Activated CD8-positive, alpha-beta memory T cell treated with anti-CD3 and anti-CD28 coated beads, Interleukin-2, amount 50 U/mL, for 48 hours (primary cell): ENCODE measurements at regions not wholly inside any gene's neighbourhood (a gene's known extent, or its start where the extent isn't known, plus 50 kb on each side); places are given as distances from the start of the nearest gene placed in this dataset.
"Not testable (repeated sequence)": the region's sequence is repeated elsewhere in the genome, so short reads cannot be mapped to it uniquely, and the experiment has no call there.

Source experiments
- DNase-seq: peaks from one replicate; pipeline ENCODE4 v3.0.0-alpha.2; 2020

- DNase-seq, result no peak
These were observed 196.1 kb upstream of the FLRT2 start for GRCh38 chr14:85333841-85334240.

GRCh38 chr14:85334316-85334715 lies 195.6 kb upstream of the FLRT2 start:
- no peak for DNase-seq

DNA sequence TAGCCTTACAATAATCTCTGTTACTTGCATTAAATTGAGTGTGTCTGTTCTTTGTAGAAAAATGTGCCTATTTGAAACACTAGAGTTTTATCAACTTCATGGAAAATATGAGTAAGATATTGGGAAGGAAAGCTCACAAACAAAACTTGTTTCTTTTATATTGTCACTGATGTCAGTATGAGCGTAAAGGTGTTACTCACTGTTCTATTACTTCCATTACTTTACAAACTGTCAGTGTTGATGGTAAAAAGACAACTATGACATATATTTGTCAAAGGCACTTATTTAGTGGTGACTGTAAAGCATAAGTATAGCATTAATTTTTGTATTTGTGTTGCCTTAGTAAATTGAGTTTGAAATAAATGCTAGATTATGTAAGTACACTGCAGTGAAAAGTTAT lies 193.7 kb upstream of the FLRT2 start:
- DNase-seq, result no peak

GRCh38 chr14:85336817-85337216 lies 193.1 kb upstream of the FLRT2 start:
- DNase-seq, result no peak

DNA sequence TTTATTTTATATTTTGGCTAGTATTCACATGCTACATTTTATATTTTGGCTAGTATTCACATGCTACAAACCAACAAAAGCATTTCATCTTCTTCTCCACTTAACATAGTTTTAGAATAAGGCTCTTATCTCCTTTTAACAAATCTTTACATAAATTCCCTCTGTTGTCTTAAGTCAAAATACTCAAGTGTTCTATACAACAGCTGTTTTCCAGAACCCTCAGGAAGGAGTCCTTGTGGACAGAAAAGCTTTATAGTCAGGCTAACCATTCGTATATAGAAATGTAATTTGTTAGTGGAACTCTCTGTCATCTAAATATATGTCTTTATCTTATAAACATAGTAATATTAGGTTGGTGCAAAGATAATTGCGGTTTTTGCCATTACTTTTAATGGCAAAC lies 191.0 kb upstream of the FLRT2 start:
- DNase-seq, result no peak

GRCh38 chr14:85342858-85343607 lies 186.9 kb upstream of the FLRT2 start:
- DNase-seq, result no peak

GRCh38 chr14:85344171-85344570 lies 185.8 kb upstream of the FLRT2 start:
- DNase-seq, result no peak

DNA sequence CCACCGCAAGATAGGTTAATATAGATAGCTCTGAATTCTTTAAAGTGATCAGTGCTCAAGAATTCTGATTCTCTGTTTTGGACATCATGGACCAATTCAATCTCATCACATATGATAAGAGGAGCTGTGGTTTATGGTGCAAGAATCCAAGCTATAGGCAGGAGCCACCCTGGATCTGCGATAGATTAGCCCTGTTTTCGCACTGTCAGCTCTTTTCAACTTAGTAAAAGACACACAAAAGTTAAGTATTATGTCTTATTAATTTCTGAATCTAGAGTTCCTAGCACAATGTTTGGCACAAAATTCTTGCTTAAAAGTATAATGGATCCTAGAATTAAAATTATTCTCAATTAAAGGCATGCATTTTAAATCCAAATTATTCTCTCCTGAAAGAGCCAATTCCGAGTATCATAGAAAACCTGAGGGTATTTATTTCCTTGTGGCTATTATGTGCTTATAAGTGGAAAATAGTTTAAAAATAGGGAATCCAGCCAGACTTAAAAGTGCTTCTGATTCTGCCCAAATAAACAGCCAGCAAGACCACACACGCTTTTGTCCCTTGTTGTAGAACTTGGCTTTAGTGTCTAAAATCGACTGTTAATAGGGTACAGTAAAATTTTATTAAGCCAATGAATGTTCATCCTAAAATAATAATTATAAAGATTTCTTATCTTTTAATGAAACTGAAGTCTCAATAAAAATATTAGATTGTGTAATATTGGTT lies 184.9 kb upstream of the FLRT2 start:
- DNase-seq, result no peak

GRCh38 chr14:85350667-85351066 lies 179.3 kb upstream of the FLRT2 start:
- DNase-seq, result no peak

DNA sequence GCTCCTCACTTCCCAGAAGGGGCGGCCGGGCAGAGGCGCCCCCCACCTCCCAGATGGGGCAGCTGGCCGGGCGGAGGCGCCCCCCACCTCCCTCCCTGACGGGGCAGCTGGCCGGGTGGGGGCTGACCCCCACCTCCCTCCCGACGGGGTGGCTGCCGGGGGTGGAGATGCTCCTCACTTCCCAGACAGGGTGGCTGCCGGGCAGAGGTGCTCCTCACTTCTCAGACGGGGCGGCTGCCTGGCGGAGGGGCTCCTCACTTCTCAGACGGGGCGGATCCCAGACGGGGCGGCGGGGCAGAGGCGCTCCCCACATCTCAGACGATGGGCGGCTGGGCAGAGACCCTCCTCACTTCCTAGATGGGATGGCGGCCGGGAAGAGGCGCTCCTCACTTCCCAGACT lies 177.4 kb upstream of the FLRT2 start:
- not testable (repeated sequence) for DNase-seq

- no peak for DNase-seq
These were observed 172.8 kb upstream of the FLRT2 start for GRCh38 chr14:85357120-85357519.

DNA sequence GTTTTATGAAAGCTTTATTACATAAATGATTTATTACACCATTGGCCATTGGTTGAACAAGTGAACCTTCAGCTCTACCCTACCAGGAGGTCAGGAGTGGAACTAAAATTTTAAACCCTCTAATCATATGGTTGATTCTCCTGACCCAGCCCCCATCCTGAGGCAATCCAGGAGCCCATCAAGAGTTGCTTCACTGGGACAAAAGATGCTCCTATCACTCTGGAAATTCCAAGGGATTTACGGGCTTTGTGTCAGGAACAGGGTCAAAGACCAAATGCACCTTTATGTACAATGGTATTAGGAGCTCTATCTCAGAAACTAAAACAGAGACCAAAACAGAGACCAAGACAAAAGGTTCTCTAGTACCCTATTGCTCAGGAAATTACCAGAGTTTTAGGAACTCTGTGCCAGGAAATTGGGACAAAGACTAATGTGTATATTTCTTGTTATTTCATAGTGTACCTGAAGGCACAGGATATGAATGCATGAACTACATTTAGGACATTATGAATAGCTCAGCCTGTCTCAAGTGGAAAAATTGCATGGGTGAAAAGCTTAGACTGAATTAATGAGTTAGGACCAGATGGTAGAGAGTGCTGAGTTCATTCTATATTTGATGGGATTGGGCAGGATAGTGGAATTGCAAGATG lies 171.7 kb upstream of the FLRT2 start:
- no peak for DNase-seq

- DNase-seq, result no peak
These were observed 170.4 kb upstream of the FLRT2 start for GRCh38 chr14:85359505-85359904.

GRCh38 chr14:85363358-85363757 lies 166.6 kb upstream of the FLRT2 start:
- no peak for DNase-seq

- no peak for DNase-seq
These were observed 163.7 kb upstream of the FLRT2 start for GRCh38 chr14:85366226-85366625.

- no peak for DNase-seq
These were observed 149.1 kb upstream of the FLRT2 start for GRCh38 chr14:85380881-85381280.

DNA sequence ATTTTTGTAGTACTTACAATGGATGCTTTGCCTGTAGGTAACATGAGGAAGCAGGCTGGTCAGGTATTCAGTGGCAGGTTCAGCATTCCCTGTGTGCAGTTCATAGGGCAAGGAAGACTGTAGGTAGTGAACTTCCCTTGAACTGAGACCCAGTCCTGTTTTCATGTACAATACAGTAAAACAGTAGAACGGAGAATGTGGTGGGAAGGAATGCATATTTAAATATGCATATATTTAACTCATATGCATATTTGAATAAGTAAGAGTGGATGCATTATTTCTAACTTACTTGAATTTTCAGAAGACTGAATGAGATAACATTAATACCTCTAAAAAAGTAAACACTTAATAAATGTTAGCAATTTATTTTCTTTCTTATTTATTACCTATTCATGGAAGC lies 147.6 kb upstream of the FLRT2 start:
- DNase-seq, result no peak

DNA sequence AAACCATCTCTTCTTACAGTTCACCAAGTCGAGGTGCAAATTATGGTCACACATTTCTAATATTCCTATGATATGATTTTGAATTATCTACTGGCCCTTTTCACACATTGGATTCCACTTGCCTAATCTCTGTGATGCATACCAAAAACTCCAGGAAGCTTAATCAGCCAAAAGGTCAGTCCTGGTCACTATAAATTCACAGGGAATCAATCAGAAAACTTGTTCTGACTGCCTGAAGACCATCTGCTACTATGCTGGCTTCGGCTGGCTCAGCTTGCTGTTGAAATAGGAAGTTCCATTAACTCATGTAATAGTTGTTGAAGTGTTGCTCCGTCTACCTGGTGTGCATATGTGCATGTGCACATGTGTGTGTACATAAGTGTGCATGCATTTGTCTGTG lies 142.8 kb upstream of the FLRT2 start:
- no peak for DNase-seq

DNA sequence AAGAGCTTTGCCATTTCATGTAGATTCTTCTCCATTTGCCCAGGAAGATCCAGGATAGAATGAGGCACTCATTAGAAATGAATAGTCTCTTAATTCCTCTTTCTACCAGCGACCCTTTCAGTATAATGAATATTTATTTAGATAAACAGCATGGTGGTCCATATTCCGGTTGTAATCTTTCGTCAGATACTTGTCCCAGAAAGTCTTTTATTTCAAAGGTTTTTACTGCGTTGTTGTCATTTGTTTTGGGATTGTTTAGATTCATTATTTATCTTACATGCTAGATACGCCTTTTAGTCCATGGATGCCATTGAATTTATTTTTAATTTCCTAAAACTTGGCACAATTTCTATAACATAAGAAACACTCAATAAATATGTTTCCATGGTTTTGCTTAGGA lies 139.7 kb upstream of the FLRT2 start:
- no peak for DNase-seq

DNA sequence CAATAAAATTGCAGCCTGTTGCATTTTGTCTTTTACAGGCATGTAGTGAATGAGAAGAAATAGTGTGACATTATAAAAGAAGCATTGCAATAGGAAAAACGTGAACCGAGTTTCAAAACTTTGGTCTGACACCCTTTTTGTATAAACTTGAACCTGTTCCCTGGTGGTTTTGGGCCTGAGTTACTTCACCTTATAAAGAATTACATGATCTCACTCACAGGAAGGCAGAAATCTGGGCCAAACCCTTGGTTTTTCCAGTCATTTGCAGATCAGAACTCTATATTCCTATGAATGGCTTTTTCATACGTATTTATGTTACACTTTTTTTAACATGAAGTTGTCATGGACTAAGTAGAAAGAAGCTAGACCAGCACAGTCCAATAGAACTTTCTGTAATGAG lies 138.5 kb upstream of the FLRT2 start:
- DNase-seq, result no peak

DNA sequence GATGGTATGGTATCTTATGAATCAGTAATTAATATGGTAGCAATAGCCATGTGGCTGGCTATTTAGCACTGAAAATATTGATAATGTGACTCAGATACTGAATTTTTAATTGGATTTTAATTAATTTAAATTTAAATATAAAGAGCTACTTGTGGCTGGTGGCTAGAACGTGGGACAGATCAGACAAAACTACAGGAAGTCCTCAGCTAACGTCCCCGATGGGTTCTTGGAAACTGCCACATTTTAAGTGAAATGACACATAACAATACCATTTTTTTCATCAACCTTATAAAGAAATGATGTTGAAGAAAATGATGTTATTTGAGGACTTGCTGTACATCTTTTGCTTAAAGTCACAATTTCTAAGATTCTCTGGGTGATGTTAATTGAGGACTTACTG lies 138.1 kb upstream of the FLRT2 start:
- DNase-seq, result no peak

DNA sequence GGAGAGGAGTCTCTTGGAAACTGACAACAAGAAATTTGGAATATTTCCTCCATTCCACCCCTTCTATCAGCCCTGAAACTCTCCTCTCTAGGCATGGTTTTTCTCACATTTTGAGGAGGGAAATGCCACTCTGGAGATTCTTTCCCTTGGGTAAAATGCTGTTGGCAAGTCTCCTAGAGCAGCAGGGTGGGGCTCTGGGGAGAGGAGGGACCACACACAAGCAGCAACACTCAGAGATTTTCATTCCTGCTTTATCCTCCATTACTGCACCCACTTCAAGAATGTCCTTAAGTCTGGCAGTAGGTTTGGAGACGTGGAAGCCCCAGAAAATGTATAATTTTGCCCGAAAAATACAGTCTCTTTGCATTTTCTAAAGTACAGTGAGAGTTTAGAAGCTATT lies 130.8 kb upstream of the FLRT2 start:
- DNase-seq, result no peak

DNA sequence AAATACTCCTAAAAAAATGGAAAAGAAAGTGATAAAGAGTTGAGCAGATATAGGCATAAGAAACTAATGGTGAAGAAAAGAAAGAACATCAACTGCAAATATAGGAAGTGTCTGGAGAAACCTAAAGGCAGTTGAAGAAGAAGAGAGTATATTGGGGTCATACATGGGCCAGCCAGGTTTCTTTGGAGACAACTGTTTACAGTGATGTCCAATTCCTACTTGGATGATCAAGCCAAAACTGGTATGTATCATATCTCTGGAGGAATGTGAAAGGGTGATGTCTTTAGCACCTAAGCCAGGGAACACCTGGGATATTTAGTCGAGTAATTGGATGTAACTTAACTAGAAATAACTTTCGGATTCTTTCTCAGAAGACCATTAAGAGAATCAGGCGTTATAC lies 129.3 kb upstream of the FLRT2 start:
- DNase-seq, result no peak

DNA sequence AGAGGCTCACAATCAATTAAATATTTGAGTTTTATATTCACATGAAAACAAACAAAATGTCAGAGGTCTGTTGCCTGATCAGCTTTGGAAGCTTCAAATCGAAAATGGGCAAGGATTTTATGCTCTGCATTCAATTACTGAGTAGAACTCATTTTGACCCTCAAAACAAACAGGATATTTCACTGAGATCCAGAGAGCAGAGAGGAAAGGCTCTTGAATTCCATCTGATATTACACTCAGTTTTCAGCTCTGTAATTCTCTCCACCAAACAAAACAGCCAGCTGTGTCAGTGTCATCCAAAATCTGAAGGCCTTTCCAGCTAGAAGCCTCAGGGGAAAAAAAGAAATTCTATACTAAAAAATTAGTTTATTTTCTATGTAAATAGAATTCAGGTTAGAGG lies 128.6 kb upstream of the FLRT2 start:
- DNase-seq, result no peak
